OCI-LY3 (cell line): ENCODE measurements at regions not wholly inside any gene's neighbourhood (a gene's known extent, or its start where the extent isn't known, plus 50 kb on each side); places are given as distances from the start of the nearest gene placed in this dataset.

ENCODE experiments used
- EZH2phosphoT487 ChIP-seq: fragments of 200-600 bp; shearing (Covaris generic); IDR thresholded peaks from 2 replicates; pipeline ENCODE4 v1.6.1; 2018; ENCODE audit warnings: antibody characterized with exemption, mixed run types, low read depth
- TF ChIP-seq, protein P1 (sequence below): fragments of 200-600, 300-600 bp; sonication (generic); IDR thresholded peaks from 2 replicates; pipeline ENCODE4 v1.5.1; 2014; ENCODE audit warnings: antibody characterized with exemption, low read length, low read depth

DNA sequence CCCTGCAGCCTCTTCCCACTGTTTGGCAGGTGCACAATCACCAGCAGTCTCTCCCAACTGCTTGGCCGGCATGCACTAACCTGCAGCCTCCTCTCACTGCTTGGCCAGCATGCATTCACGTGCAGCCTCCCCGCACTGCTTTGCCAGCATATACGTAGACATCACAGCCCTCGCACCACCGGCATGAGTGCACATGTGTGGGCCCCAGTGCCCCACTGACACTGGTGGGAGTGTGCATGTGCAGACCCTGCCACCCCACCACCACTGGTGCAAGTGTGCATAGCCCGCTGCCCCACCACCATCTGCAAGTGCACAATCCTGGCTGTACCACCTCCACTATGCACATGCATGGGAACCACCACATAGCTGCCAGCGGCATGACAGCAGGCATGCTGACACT, 127.5 kb upstream of the SOX9 start:
- TF ChIP-seq, protein P1, sequence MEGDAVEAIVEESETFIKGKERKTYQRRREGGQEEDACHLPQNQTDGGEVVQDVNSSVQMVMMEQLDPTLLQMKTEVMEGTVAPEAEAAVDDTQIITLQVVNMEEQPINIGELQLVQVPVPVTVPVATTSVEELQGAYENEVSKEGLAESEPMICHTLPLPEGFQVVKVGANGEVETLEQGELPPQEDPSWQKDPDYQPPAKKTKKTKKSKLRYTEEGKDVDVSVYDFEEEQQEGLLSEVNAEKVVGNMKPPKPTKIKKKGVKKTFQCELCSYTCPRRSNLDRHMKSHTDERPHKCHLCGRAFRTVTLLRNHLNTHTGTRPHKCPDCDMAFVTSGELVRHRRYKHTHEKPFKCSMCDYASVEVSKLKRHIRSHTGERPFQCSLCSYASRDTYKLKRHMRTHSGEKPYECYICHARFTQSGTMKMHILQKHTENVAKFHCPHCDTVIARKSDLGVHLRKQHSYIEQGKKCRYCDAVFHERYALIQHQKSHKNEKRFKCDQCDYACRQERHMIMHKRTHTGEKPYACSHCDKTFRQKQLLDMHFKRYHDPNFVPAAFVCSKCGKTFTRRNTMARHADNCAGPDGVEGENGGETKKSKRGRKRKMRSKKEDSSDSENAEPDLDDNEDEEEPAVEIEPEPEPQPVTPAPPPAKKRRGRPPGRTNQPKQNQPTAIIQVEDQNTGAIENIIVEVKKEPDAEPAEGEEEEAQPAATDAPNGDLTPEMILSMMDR: no peak
- no peak for TF ChIP-seq EZH2phosphoT487
